ENCODE measurements at regions not wholly inside any gene's neighbourhood (a gene's known extent, or its start where the extent isn't known, plus 50 kb on each side); places are given as distances from the start of the nearest gene placed in this dataset.

- TF ChIP-seq CTCF (conservative IDR thresholded peaks at IDR 0.05; ENCODE audit: low read depth, low read length) = no peak
- no peak for DNase-seq (ENCODE audit: low read depth)
- no peak overlapping the region for H3K4me3 ChIP-seq (ENCODE audit: low read length)
Measured at GRCh38 chr15:96122077-96123027, 208.1 kb upstream of the NR2F2 start.

- H3K4me3 ChIP-seq (ENCODE audit: low read length) = no peak overlapping the region
- no peak for TF ChIP-seq CTCF (conservative IDR thresholded peaks at IDR 0.05; ENCODE audit: low read depth, low read length)
- DNase-seq (ENCODE audit: low read depth) = no peak
Measured at GRCh38 chr15:96123028-96123400, 207.5 kb upstream of the NR2F2 start.

GRCh38 chr15:96123630-96124187, 206.8 kb upstream of the NR2F2 start:
- no peak for TF ChIP-seq CTCF (conservative IDR thresholded peaks at IDR 0.05; ENCODE audit: low read depth, low read length)

GRCh38 chr15:96124436-96124835, 206.1 kb upstream of the NR2F2 start:
- H3K4me3 ChIP-seq (ENCODE audit: low read length) = no peak overlapping the region
- no peak for DNase-seq (ENCODE audit: low read depth)
- no peak for TF ChIP-seq CTCF (conservative IDR thresholded peaks at IDR 0.05; ENCODE audit: low read depth, low read length)

More at GRCh38 chr15:96123630-96124187, 206.8 kb upstream of the NR2F2 start:
- no peak overlapping the region for H3K4me3 ChIP-seq (ENCODE audit: low read length)
- DNase-seq (ENCODE audit: low read depth) = no peak

- no peak overlapping the region for H3K4me3 ChIP-seq (ENCODE audit: low read length)
- no peak for TF ChIP-seq CTCF (conservative IDR thresholded peaks at IDR 0.05; ENCODE audit: low read depth, low read length)
- DNase-seq (ENCODE audit: low read depth) = no peak
Measured at GRCh38 chr15:96125721-96126415, 204.6 kb upstream of the NR2F2 start.

- DNase-seq (ENCODE audit: low read depth) = no peak
- no peak overlapping the region for H3K4me3 ChIP-seq (ENCODE audit: low read length)
- no peak for TF ChIP-seq CTCF (conservative IDR thresholded peaks at IDR 0.05; ENCODE audit: low read depth, low read length)
Measured at GRCh38 chr15:96126859-96127258, 203.6 kb upstream of the NR2F2 start.
